Ovary (tissue), 7 donors: ENCODE measurements at regions not wholly inside any gene's neighbourhood (a gene's known extent, or its start where the extent isn't known, plus 50 kb on each side); places are given as distances from the start of the nearest gene placed in this dataset.

Source experiments
- DNase-seq, 5 donors: peaks; one replicate each; pipeline ENCODE4 v3.0.0-alpha.2; 2019 to 2020
- H3K27ac ChIP-seq, 2 donors: fragments of 200-600 bp; one replicate each; pipeline versions ENCODE4 v1.5.1 to v1.8.0; 2019 to 2022
- H3K27me3 ChIP-seq: fragments of 200-600 bp; one replicate; pipeline ENCODE4 v1.8.0; 2022
- H3K36me3 ChIP-seq: fragments of 200-600 bp; sonication (generic); one replicate; pipeline ENCODE4 v1.5.1; 2019
- H3K4me1 ChIP-seq: one replicate; pipeline ENCODE4 v1.8.1; 2013; ENCODE audit warnings: mild to moderate bottlenecking, moderate library complexity; ENCODE audit not compliant: insufficient read depth
- H3K4me3 ChIP-seq: fragments of 200-600 bp; sonication (generic); one replicate; pipeline ENCODE4 v1.5.1; 2017
- H3K9me3 ChIP-seq, 2 donors: fragments of 200-600 bp in 1 of 2; sonication (generic) in 1 of 2; one replicate each; pipeline versions ENCODE4 v1.5.1 to v1.8.1; 2013 to 2019; ENCODE audit warnings: mild to moderate bottlenecking in 1 of 2, moderate library complexity in 1 of 2
- EP300 ChIP-seq: sonication (generic); formaldehyde crosslinking; IDR thresholded peaks from one replicate; pipeline ENCODE4 v1.6.1; 2017; ENCODE audit warnings: antibody characterized with exemption
- POLR2A ChIP-seq: fragments of 450-650 bp; IDR thresholded peaks from one replicate; pipeline ENCODE4 v1.6.1; 2017; ENCODE audit warnings: antibody characterized with exemption, mild to moderate bottlenecking, moderate library complexity
- WGBS, 3 donors: extraction: QIAGEN DNeasy Blood & Tissue Kit in 1 of 3; methylation state at CpG; one replicate each; pipeline versions ENCODE4 v1.1.5 to v1.1.7; 2013 to 2017; 5-methylcytosine and 5-hydroxymethylcytosine counted together
- intact Hi-C, 4 donors: fragments of 100-400 bp; cut with DNase I; formaldehyde crosslinking; loops; one replicate each; pipeline versions ENCODE4 v1.11.0 to v1.15.1; 2022 to 2023
- TF ChIP-seq, protein P1 (sequence below), 3 donors: fragments of 450-650 bp in 2 of 3; fragments of 200-600 bp in 1 of 3; IDR thresholded peaks; one replicate each; pipeline versions ENCODE4 v1.5.1 to v1.8.0; 2016 to 2022; ENCODE audit warnings: antibody characterized with exemption in 3 of 3, mild to moderate bottlenecking in 1 of 3
- donor health status: DM: no; HTN: no; CAD: no; lungs with moderate emphysema.
- donor health status: DM: no; HTN: no; CAD: no.
- donor health status: Bipolar disorder and iron deficiency.
- donor health status: DM: no; HTN: no; CAD: no.
- donor health status: DM: yes; HTN: yes; CAD: no.

GRCh38 chr13:103862525-103862924 is 796.3 kb upstream of the SLC10A2 start:
- Histone ChIP-seq H3K9me3 (no peaks in the 10 kb centered on the region), H3K4me3 (no peak overlapping the region), H3K27ac (no peak overlapping the region), H3K36me3 (no peaks in the 10 kb centered on the region), H3K27me3 (no peaks in the 10 kb centered on the region), H3K4me1 (no peaks in the 10 kb centered on the region)
- WGBS, 3 donors = 90 to 91% (median 90%) methylated on average over 4 of the region's 4 CpGs
- intact Hi-C loops = no loop called here
- no peak for DNase-seq
- TF ChIP-seq EP300 = no peak
- TF ChIP-seq, protein P1, sequence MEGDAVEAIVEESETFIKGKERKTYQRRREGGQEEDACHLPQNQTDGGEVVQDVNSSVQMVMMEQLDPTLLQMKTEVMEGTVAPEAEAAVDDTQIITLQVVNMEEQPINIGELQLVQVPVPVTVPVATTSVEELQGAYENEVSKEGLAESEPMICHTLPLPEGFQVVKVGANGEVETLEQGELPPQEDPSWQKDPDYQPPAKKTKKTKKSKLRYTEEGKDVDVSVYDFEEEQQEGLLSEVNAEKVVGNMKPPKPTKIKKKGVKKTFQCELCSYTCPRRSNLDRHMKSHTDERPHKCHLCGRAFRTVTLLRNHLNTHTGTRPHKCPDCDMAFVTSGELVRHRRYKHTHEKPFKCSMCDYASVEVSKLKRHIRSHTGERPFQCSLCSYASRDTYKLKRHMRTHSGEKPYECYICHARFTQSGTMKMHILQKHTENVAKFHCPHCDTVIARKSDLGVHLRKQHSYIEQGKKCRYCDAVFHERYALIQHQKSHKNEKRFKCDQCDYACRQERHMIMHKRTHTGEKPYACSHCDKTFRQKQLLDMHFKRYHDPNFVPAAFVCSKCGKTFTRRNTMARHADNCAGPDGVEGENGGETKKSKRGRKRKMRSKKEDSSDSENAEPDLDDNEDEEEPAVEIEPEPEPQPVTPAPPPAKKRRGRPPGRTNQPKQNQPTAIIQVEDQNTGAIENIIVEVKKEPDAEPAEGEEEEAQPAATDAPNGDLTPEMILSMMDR (IDR thresholded peaks at IDR 0.05) = no peak
- no peak for TF ChIP-seq POLR2A

DNA sequence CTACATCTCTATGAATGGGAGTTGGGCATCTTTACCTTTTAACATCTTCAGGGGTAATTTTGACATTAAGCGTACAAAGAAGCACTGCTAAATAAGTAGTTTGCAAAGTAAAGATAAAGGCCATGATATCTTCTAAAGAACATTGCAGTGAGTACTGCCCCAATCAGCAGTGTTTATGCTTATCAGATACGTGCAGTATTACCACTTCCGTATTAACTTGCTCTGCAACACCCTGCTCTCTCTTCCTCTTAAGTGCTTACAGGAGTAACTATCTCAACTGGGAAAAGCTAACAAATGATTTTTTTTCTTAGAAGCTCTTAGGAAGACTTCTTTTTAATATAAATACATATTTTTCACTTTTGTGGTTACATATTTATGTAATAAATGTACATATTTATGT is 793.7 kb upstream of the SLC10A2 start:
- WGBS, 3 donors = 67 to 77% (median 74%) methylated on average over 3 of the region's 3 CpGs

DNA sequence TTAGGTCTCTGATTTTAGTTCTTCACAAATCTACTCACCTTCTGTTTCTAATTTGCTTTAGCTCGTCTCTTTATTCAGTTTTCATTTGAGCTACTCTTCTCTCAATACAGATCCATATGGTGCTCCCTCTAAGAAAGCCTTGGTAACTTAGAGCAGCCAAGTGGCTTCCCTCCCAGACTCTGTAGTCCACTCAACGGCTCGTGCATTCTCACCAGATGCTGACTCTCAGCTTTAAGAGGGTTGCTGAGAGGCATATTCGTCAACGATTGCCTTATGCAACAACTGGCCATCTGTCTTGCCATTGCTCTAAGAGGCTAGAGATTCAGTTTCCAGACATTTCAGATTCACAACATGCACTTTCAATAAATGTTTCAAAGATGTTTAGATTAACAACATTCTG is 785.8 kb upstream of the SLC10A2 start:
- Histone ChIP-seq H3K9me3 (no peaks in the 10 kb centered on the region), H3K27ac (no peak overlapping the region), H3K4me3 (no peak overlapping the region), H3K4me1 (no peaks in the 10 kb centered on the region), H3K27me3 (peaks cover 2% of the 10 kb centered on the region), H3K36me3 (no peaks in the 10 kb centered on the region)
- intact Hi-C loops = no loop called here
- TF ChIP-seq, protein P1 (IDR thresholded peaks at IDR 0.05) = no peak
- TF ChIP-seq POLR2A (no peak), EP300 (no peak)
- no peak for DNase-seq
- WGBS, 3 donors = 80 to 91% (median 81%) methylated on average over 5 of the region's 5 CpGs

More for the DNA sequence above, 793.7 kb upstream of the SLC10A2 start:
- Histone ChIP-seq H3K4me3 (no peak overlapping the region), H3K9me3 (no peaks in the 10 kb centered on the region), H3K36me3 (no peaks in the 10 kb centered on the region), H3K4me1 (no peaks in the 10 kb centered on the region), H3K27ac (no peak overlapping the region), H3K27me3 (peaks cover 2% of the 10 kb centered on the region)
- intact Hi-C loops = no loop called here
- TF ChIP-seq EP300 = no peak
- TF ChIP-seq POLR2A = no peak
- TF ChIP-seq, protein P1 (IDR thresholded peaks at IDR 0.05) = no peak
- DNase-seq = no peak

DNA sequence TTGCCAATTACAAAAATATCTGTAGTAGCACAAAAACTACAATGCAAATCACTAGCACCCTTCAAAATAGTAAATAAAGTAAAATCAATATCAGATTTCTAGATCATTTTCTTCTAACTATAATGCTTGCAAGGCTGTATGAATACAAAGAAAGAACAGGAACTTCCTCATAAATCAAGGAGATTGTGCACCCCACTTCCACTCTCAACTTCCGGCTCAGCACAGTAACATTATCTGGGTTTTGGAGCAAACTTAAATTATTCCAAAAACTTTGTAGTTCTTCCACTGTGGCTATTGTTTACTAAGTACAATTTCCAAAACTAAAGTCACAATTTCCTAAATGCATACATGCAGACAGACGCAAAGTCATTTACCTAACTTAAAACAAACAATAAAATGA is 778.3 kb upstream of the SLC10A2 start:
- no peaks in the 10 kb centered on the region for H3K4me1 ChIP-seq
- no peak overlapping the region for H3K4me3 ChIP-seq
- H3K36me3 ChIP-seq = no peaks in the 10 kb centered on the region
- TF ChIP-seq EP300 (no peak), POLR2A (no peak)
- TF ChIP-seq, protein P1 (IDR thresholded peaks at IDR 0.05) = no peak
- no peak overlapping the region for H3K27ac ChIP-seq
- no peaks in the 10 kb centered on the region for H3K27me3 ChIP-seq
- 41 to 52% (median 41%) methylated on average over 2 of the region's 2 CpGs for WGBS, 3 donors
- no peaks in the 10 kb centered on the region for H3K9me3 ChIP-seq
- no peak for DNase-seq
- intact Hi-C loops = no loop called here

DNA sequence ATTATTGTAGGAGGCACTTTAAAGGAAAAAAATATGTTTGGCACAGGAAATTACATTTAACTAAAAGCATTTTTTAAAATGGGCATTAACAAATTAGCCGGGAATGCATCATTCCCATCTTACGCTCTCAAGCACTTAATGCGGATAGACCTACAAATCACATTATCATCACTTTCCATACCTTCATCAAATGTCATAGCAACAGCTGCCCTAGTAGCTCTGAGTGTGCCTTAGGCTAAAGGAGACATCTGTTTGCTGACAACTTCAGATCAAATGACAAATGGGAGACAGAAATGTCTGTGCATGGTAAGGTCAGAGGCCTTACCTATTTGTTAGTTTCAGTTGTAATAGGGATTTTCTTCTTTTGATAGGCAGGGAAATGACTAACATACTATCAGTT is 773.2 kb upstream of the SLC10A2 start:
- Histone ChIP-seq H3K27me3 (no peaks in the 10 kb centered on the region), H3K27ac (no peak overlapping the region), H3K4me1 (no peaks in the 10 kb centered on the region), H3K9me3 (no peaks in the 10 kb centered on the region), H3K36me3 (no peaks in the 10 kb centered on the region), H3K4me3 (no peak overlapping the region)
- 69 to 77% (median 75%) methylated on average over 3 of the region's 3 CpGs for WGBS, 3 donors
- no peak for DNase-seq
- TF ChIP-seq, protein P1 (IDR thresholded peaks at IDR 0.05) = no peak
- TF ChIP-seq POLR2A (no peak), EP300 (no peak)
- intact Hi-C loops = no loop called here
